Neural cell (in vitro differentiated cells): ENCODE measurements at regions not wholly inside any gene's neighbourhood (a gene's known extent, or its start where the extent isn't known, plus 50 kb on each side); places are given as distances from the start of the nearest gene placed in this dataset.

Experiments used
- H2AFZ ChIP-seq: fragments of 200-600, 300-800 bp; sonication (generic), shearing (Covaris generic); 2 replicates; pipeline ENCODE4 v1.6.0; 2014; ENCODE audit warnings: low read depth, mild to moderate bottlenecking, antibody characterized with exemption, low read length, moderate library complexity
- H3F3A ChIP-seq: fragments of 200-600 bp; shearing (Covaris generic); 2 replicates; pipeline ENCODE4 v1.6.1; 2016; ENCODE audit warnings: mild to moderate bottlenecking, moderate library complexity, mixed read lengths, antibody characterized with exemption, low read length; ENCODE audit not compliant: insufficient read depth, poor library complexity, severe bottlenecking
- H3K27ac ChIP-seq: fragments of 200-600, 300-800 bp; sonication (generic), shearing (Covaris generic); 2 replicates; pipeline ENCODE4 v1.5.1; 2014; ENCODE audit warnings: mild to moderate bottlenecking, low read length, moderate library complexity
- H3K27me3 ChIP-seq: fragments of 300-800, 200-600 bp; sonication (generic), shearing (Covaris generic); 2 replicates; pipeline ENCODE4 v1.6.0; 2014; ENCODE audit warnings: mild to moderate bottlenecking, low read depth, low read length, moderate library complexity; ENCODE audit not compliant: insufficient read depth
- H3K36me3 ChIP-seq: fragments of 300-800, 200-600 bp; sonication (generic), shearing (Covaris generic); 2 replicates; pipeline ENCODE4 v1.5.1; 2014; ENCODE audit warnings: mild to moderate bottlenecking, antibody characterized with exemption, low read length, moderate library complexity; ENCODE audit not compliant: insufficient read depth
- H3K4me2 ChIP-seq: fragments of 300-800, 200-600 bp; sonication (generic), shearing (Covaris generic); 2 replicates; pipeline ENCODE4 v1.6.0; 2014; ENCODE audit warnings: mild to moderate bottlenecking, low read length
- H3K4me3 ChIP-seq: fragments of 300-800, 200-600 bp; sonication (generic), shearing (Covaris generic); 2 replicates; pipeline ENCODE4 v1.5.1; 2014; ENCODE audit warnings: mild to moderate bottlenecking, low read length, moderate library complexity
- H3K79me2 ChIP-seq: fragments of 200-600 bp; shearing (Covaris generic); replicated peaks from 2 replicates; pipeline ENCODE4 v1.6.0; 2014; ENCODE audit warnings: mild to moderate bottlenecking, low read length, moderate library complexity; ENCODE audit not compliant: insufficient read depth
- H3K9ac ChIP-seq: fragments of 300-800, 200-600 bp; sonication (generic), shearing (Covaris generic); 2 replicates; pipeline ENCODE4 v1.6.1; 2016; ENCODE audit warnings: mild to moderate bottlenecking, low read length, mixed read lengths
- H3K9me2 ChIP-seq: fragments of 200-600 bp; shearing (Covaris generic); 2 replicates; pipeline ENCODE4 v1.6.1; 2016; ENCODE audit warnings: mild to moderate bottlenecking, low read length, mixed read lengths; ENCODE audit not compliant: insufficient read depth
- H3K9me3 ChIP-seq: fragments of 200-600, 300-800 bp; sonication (generic), shearing (Covaris generic); 2 replicates; pipeline ENCODE4 v1.6.1; 2016; ENCODE audit warnings: mild to moderate bottlenecking, mixed run types, low read length, moderate library complexity, mixed read lengths
- H4K20me1 ChIP-seq: fragments of 200-600 bp; shearing (Covaris generic); 2 replicates; pipeline ENCODE4 v1.6.1; 2016; ENCODE audit warnings: mild to moderate bottlenecking, mixed run types; ENCODE audit not compliant: insufficient read depth
- EP300 ChIP-seq: fragments of 450-650 bp; conservative IDR thresholded peaks from 2 replicates; pipeline ENCODE4 v1.6.1; 2014; ENCODE audit warnings: antibody characterized with exemption, mild to moderate bottlenecking, moderate library complexity; ENCODE audit not compliant: poor library complexity, severe bottlenecking
- EZH2 ChIP-seq: fragments of 200-600, 300-800 bp; shearing (Covaris generic), sonication (generic); IDR thresholded peaks from 2 replicates; pipeline ENCODE4 v1.6.1; 2014; ENCODE audit warnings: antibody characterized with exemption, low read length, borderline replicate concordance, mild to moderate bottlenecking; ENCODE audit not compliant: insufficient read depth, poor library complexity, severe bottlenecking
- MXI1 ChIP-seq: fragments of 450-650 bp; conservative IDR thresholded peaks from 2 replicates; pipeline ENCODE4 v1.6.1; 2014; ENCODE audit warnings: antibody characterized with exemption, mild to moderate bottlenecking; ENCODE audit not compliant: poor library complexity, severe bottlenecking
- POLR2AphosphoS5 ChIP-seq: IDR thresholded peaks from 2 replicates; pipeline ENCODE4 v1.6.1; 2012
- RAD21 ChIP-seq: fragments of 450-650 bp; conservative IDR thresholded peaks from 2 replicates; pipeline ENCODE4 v1.6.1; 2014; ENCODE audit warnings: antibody characterized with exemption, mild to moderate bottlenecking, moderate library complexity
- SMC3 ChIP-seq: fragments of 450-650 bp; conservative IDR thresholded peaks from 2 replicates; pipeline ENCODE4 v1.6.1; 2014; ENCODE audit warnings: antibody characterized with exemption, mild to moderate bottlenecking, moderate library complexity; ENCODE audit not compliant: poor library complexity
- TAF1 ChIP-seq: IDR thresholded peaks from 2 replicates; pipeline ENCODE4 v1.6.1; 2012; ENCODE audit warnings: low read depth
- TF ChIP-seq, protein P1 (sequence below): fragments of 450-650 bp; IDR thresholded peaks from 2 replicates; pipeline ENCODE4 v1.5.1; 2014; ENCODE audit warnings: antibody characterized with exemption, mild to moderate bottlenecking, moderate library complexity; ENCODE audit not compliant: poor library complexity, severe bottlenecking
- TF ChIP-seq, protein P2 (sequence below): IDR thresholded peaks from 2 replicates; pipeline ENCODE4 v1.6.1; 2012; ENCODE audit warnings: borderline replicate concordance

DNA sequence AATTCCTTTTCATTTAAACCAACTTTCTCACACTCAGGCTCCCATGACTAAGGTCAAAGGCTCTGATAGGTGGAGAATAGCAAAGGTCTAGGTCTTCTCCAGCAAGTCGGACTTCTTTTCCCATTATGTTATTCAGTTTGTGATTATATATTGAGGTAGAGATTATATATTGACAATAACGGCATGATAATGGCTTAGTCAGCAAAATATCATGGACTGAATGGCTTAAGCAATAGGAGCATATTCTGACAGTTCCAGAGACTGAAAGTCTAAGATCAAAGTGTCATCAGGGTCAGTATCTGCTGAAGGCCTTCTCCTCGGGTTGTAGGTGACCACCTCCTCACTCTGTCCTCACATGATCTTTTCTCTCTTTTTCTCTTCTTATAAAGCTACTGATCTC lies 1251.4 kb downstream of the ROBO1 start:
- Histone ChIP-seq H3K79me2 (no peaks in the 10 kb centered on the region), H3K9me2 (no peaks in the 10 kb centered on the region), H3K4me2 (no peak overlapping the region), H3K9me3 (no peaks in the 10 kb centered on the region), H3K9ac (no peak overlapping the region), H3K27ac (no peak overlapping the region), H3K4me3 (no peak overlapping the region), H3K27me3 (no peaks in the 10 kb centered on the region), H2AFZ (no peak overlapping the region), H4K20me1 (no peaks in the 10 kb centered on the region), H3K36me3 (no peaks in the 10 kb centered on the region), H3F3A (no peaks in the 10 kb centered on the region)
- no peak for TF ChIP-seq POLR2AphosphoS5
- TF ChIP-seq EZH2 = no peak
- TF ChIP-seq RAD21 = no peak

- no peak overlapping the region for H2AFZ ChIP-seq
- H3K4me2 ChIP-seq = no peak overlapping the region
- H3K9me2 ChIP-seq = no peaks in the 10 kb centered on the region
- no peaks in the 10 kb centered on the region for H3K79me2 ChIP-seq
- H3K9me3 ChIP-seq = no peaks in the 10 kb centered on the region
- no peaks in the 10 kb centered on the region for H4K20me1 ChIP-seq
- H3F3A ChIP-seq = no peaks in the 10 kb centered on the region
- no peak overlapping the region for H3K4me3 ChIP-seq
- no peak overlapping the region for H3K27ac ChIP-seq
- H3K27me3 ChIP-seq = no peaks in the 10 kb centered on the region
- H3K9ac ChIP-seq = no peak overlapping the region
- TF ChIP-seq POLR2AphosphoS5 (no peak), EZH2 (no peak), EP300 (no peak), MXI1 (no peak), TAF1 (no peak), SMC3 (no peak), RAD21 (no peak)
- TF ChIP-seq, protein P1, sequence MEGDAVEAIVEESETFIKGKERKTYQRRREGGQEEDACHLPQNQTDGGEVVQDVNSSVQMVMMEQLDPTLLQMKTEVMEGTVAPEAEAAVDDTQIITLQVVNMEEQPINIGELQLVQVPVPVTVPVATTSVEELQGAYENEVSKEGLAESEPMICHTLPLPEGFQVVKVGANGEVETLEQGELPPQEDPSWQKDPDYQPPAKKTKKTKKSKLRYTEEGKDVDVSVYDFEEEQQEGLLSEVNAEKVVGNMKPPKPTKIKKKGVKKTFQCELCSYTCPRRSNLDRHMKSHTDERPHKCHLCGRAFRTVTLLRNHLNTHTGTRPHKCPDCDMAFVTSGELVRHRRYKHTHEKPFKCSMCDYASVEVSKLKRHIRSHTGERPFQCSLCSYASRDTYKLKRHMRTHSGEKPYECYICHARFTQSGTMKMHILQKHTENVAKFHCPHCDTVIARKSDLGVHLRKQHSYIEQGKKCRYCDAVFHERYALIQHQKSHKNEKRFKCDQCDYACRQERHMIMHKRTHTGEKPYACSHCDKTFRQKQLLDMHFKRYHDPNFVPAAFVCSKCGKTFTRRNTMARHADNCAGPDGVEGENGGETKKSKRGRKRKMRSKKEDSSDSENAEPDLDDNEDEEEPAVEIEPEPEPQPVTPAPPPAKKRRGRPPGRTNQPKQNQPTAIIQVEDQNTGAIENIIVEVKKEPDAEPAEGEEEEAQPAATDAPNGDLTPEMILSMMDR = no peak
- TF ChIP-seq, protein P2, sequence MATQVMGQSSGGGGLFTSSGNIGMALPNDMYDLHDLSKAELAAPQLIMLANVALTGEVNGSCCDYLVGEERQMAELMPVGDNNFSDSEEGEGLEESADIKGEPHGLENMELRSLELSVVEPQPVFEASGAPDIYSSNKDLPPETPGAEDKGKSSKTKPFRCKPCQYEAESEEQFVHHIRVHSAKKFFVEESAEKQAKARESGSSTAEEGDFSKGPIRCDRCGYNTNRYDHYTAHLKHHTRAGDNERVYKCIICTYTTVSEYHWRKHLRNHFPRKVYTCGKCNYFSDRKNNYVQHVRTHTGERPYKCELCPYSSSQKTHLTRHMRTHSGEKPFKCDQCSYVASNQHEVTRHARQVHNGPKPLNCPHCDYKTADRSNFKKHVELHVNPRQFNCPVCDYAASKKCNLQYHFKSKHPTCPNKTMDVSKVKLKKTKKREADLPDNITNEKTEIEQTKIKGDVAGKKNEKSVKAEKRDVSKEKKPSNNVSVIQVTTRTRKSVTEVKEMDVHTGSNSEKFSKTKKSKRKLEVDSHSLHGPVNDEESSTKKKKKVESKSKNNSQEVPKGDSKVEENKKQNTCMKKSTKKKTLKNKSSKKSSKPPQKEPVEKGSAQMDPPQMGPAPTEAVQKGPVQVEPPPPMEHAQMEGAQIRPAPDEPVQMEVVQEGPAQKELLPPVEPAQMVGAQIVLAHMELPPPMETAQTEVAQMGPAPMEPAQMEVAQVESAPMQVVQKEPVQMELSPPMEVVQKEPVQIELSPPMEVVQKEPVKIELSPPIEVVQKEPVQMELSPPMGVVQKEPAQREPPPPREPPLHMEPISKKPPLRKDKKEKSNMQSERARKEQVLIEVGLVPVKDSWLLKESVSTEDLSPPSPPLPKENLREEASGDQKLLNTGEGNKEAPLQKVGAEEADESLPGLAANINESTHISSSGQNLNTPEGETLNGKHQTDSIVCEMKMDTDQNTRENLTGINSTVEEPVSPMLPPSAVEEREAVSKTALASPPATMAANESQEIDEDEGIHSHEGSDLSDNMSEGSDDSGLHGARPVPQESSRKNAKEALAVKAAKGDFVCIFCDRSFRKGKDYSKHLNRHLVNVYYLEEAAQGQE = no peak
- no peaks in the 10 kb centered on the region for H3K36me3 ChIP-seq
Measured at GRCh38 chr3:78516937-78517336, 1250.9 kb downstream of the ROBO1 start.

DNA sequence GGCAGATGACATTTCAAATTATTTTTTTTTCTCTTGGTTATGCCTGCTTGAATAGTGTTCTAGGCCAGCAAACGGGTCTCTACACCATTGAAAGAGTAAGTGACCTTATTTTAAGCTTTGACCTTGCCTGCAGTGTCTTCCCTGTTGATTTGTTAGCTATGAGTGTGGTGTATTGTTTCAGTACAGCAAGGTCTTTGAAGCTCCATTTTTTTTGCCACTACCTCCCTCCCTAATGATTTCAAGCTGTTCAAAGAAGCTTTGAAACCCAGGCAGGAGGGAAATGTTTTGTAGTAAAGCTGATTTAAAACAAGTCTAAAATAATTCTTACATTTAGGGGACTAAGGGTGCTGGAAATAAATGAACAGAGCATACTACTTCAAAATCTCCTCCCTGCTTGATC lies 1249.8 kb downstream of the ROBO1 start:
- no peaks in the 10 kb centered on the region for H3F3A ChIP-seq
- H3K9me2 ChIP-seq = no peaks in the 10 kb centered on the region
- H2AFZ ChIP-seq = no peak overlapping the region
- no peaks in the 10 kb centered on the region for H3K9me3 ChIP-seq
- no peaks in the 10 kb centered on the region for H3K36me3 ChIP-seq
- H3K9ac ChIP-seq = no peak overlapping the region
- no peak overlapping the region for H3K4me2 ChIP-seq
- H3K4me3 ChIP-seq = no peak overlapping the region
- TF ChIP-seq SMC3 (no peak), MXI1 (no peak)
- no peak overlapping the region for H3K27ac ChIP-seq
- H3K79me2 ChIP-seq = no peaks in the 10 kb centered on the region
- H3K27me3 ChIP-seq = no peaks in the 10 kb centered on the region
- no peaks in the 10 kb centered on the region for H4K20me1 ChIP-seq
